ENCODE measurements at regions not wholly inside any gene's neighbourhood (a gene's known extent, or its start where the extent isn't known, plus 50 kb on each side); places are given as distances from the start of the nearest gene placed in this dataset.
"Not testable (repeated sequence)": the region's sequence is repeated elsewhere in the genome, so short reads cannot be mapped to it uniquely, and the experiment has no call there.

DNA sequence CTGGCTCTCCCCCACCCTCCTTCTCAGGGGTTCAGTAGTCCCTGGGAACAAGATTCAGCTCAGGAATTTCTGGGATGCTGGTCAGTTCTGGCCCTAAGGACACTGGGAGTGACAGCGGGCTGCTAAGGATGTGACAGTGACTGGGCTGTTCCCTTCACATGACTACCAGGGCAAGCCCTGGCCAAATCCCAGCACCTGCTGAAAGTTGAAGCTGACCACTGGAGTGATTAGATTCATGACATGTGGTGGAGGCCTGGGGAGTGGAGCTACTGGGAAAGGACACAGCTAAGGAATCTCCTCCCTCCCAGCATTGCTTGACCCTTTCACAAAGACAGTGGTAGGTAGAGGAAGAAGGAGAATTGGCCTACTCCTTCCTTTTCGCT, 204.9 kb downstream of the DAD1 start:
- DNase-seq = no peak

GRCh38 chr14:22383515-22384166, 205.4 kb downstream of the DAD1 start:
- DNase-seq = peak; percentile 26

DNA sequence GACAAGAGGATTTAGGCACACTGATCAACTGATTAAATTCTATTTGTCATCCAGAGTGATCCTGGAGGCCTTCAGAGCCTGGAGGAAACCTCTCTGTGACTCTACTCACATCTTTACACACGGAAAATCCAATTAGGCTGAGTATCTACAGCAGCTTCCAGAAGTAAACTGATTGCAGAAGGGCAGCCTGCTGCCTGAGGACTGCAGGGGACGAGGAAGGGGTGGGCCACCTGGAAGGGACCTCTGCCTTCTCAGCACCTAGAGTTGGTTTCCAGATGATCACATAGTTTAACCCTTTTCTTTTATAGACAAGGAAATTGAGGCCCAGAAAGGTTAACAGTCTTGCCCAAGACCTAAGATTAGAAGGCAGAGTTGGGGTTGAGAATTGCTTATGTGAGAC, 206.1 kb downstream of the DAD1 start:
- no peak for DNase-seq

DNA sequence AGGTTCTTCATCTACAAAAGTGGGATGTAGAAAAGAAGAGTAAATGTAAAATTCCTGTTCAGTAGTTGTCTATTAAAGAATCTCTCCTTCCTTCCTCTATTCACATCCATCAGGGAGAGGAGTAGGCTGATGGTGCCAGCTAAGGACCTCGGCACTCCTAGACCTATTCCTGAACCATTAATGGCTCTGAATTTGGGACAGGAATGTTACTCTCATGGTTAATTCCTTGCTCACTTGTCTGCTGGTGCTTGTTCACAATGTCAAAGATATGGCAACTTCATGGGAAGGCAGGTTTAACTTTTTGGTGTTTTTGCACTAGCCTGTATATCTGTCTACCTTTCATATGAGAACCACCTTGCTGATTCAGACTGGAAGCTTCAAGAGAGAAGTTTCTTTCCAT, 206.6 kb downstream of the DAD1 start:
- no peak for DNase-seq

DNA sequence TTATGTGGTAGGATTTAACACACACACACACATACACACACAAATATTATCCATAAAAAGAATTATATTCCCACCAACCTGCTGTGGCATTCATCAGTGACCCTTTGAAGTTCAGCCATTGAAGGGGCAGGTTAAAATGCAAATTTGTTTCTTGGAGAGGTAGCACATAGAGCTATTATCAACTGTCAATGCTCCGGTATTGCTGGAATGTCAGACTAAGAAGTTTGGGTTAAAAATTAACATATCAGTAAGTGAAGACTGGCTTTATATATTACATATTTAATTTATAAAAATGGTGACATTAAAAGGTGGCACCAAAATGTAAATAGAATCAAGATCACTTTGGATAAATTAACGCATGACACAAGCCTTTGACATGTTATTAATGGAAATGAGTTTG, 207.3 kb downstream of the DAD1 start:
- no peak for DNase-seq

- no peak for DNase-seq
Measured at GRCh38 chr14:22381408-22381760, 207.6 kb downstream of the DAD1 start.

DNA sequence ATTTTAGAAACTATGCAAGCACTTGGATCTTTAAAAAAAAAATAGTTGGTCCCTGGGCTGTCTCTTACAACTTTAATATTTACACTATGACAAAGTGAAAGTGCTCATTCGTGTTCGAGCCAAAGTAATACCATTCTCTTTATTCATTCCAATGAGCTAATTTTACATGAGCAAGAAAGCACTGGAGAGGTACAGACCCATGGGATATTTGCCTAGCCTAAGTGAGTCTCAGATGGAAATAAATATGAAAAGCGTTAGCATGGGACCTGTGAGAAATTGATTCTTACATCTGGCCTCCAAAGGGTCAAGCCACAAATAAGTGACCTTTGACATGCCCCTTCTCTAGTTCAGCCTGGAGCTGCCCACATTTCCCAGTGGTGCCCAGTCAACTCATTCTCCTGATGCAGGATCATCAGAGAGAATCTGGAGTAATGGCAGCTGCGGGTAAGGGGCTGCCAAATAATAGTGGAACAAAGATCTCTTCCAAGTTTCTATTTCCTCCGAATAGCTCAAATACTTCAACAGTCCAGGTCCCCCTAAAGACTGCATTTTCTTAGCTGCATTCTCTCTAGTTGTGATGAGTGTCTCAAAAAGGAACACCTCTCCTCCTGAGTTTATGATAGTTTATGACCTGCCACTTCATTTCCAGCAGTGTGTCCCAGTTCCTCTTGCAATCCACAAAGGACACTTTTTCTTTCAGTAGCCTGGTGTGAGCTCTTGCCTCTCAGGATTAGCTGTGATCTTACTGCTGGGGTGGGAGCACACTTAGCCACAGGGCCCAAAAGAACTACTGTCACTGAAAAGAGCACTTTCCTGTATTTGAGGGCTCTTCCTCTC, 208.2 kb downstream of the DAD1 start:
- DNase-seq = no peak

DNA sequence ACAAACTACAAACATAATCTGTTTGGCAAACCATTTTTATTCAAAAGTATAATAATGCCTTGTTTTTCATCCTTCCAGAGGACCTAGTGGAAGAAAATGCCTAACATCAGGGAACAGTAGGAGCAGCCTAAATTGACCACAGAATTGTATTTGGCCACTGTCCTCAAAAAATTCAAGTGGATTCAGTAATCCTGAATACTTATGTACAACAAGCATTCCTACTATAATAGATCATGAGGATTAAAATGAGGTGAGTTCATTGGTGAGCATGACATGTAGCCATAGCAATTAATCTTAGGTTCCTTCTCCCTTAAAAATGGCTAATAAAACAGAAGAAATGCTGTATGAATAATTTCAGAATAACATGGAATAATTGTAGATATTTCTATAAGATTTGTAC, 209.3 kb downstream of the DAD1 start:
- DNase-seq = no peak

DNA sequence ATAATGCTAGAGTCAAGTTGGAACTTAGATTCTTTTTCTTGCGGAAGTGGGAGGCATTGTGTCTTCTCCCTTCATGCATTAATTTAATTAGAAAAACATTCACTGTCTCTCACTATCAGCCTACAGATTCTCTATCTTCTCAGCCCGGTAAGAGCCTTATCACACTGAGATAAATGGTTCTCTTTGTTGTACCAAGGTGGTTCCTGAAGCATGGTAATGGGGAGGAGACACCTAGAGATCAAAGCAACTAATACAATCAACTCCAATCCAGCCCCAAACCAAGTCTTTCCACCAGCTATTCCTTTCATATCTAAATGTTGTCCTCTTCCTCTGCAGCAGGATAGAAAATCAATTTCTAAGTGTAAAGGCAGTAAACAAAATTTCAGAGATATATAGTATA, 210.8 kb downstream of the DAD1 start:
- DNase-seq = no peak

- DNase-seq = peak; percentile 22
Measured at GRCh38 chr14:22375321-22375930, 213.6 kb downstream of the DAD1 start.

- no peak for DNase-seq
Measured at GRCh38 chr14:22370084-22370847, 218.8 kb downstream of the DAD1 start.

- no peak for DNase-seq
Measured at GRCh38 chr14:22358726-22359125, 230.3 kb downstream of the DAD1 start.

GRCh38 chr14:22349281-22349680, 239.7 kb downstream of the DAD1 start:
- not testable (repeated sequence) for DNase-seq

DNA sequence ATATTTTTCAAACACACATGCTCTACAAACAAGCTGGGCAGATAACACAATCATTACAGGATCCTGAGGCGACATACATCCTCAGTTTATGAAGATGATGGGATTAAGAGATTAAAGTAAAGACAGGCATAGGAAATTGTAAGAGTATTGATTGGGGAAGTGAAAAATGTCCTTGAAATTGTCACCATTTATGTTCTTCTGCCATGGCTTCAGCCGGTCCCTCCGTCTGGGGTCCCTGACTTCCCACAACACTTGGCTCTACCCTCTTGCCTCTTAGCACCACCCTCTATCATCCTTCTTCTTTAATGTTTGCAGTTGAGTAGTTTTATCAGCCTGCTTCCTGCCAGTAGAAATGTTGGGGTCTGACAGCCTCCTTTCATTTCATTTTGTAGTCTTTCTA, 244.4 kb downstream of the DAD1 start:
- no peak for DNase-seq

DNA sequence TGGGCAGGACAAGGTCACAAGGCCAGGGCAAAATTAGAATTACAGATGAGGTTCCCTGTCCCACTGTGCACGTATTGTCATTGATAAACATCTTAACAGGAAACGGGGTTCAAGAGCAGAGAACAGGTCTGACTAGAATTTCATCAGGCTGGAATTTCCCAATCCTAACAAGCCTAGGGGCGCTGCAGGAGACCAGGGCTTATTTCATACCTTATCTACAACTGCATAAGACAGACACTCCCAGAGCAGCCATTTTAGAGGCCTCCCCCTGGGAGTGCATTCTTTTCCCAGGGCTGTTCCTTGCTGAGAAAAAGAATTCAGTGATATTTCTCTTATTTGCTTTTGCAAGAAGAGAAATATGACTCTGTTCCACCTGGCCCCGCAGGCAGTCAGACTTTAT, 244.8 kb downstream of the DAD1 start:
- not testable (repeated sequence) for DNase-seq

DNA sequence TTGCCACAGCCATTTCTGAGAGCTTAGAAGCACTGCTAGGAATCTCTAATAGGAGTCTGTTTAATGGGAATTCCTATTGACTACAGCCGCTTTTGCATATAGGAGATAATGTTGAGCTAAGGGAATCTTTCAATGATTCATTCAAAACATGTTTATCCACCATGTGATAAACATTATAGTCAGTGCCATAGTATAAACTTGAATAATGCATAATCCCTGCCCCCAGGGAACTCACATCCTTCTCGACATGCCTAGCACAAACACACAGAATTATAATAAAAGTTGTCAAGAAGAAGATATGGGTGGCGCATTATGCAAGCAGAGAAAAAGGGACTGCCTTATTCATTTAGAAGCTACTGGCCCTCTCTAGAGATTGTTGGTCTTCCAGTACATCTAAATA, 248.0 kb downstream of the DAD1 start:
- DNase-seq = no peak

GRCh38 chr14:22338917-22339715, 249.9 kb downstream of the DAD1 start:
- no peak for DNase-seq

GRCh38 chr14:22338381-22338780, 250.6 kb downstream of the DAD1 start:
- no peak for DNase-seq

DNA sequence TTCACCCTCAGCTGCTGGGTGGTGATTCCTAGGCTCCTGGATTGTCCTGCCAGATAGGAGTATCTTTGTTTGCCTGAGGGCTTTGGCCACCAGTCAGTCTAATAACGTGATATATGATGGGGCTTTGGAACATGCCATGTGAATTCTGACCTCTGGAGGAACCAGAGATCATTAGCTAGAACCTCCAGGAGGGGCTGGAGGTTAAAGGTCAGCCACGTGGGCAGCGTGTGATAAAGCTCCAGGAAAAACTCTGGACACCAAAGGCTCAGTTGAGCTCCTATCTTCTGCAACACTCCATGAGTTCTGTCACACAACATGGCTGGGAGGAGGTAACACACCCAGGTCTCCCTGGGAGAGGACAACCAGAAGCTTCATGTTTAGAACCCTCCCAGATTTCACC, 251.1 kb downstream of the DAD1 start:
- DNase-seq = no peak

DNA sequence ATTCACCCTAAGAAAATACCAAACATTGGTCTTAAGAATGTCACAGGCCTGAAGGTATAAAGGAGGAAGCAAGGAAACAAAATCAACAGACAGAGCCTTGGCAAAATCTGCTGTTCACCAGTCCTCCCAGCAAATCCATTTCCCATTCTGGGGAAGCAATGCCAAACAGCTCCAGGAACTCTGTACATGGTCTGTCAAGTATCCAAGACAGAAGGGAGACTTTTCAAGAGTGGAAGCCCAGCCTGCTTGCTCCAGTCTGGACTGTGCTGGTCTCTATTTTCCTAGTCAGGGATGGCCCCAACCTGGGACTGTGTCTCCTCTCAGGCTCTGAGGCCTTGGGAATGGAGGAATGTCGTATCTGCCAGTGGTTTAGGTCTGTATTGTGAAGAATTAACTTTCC, 251.5 kb downstream of the DAD1 start:
- DNase-seq = no peak

- DNase-seq = no peak
Measured at GRCh38 chr14:22336031-22336430, 253.0 kb downstream of the DAD1 start.

DNA sequence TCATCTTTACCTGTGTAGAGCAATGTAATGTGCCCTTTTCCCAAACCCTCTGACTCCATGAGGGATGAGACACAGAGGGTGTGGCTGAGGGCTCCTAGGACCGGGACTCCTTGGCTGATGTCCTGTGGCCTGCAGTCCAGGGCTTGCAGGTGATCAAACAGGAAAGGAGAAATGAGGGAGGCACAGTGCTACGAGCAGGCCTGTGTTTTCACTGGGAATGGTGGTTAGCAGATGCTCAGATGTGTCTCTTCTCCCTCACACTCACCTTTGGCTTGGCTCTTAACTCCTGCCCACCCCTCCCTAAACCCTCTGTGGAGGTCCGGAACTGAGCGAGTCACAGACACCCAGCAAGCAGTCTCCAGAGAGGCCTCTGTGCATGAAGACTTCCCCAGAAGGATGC, 254.4 kb downstream of the DAD1 start:
- DNase-seq = no peak

- no peak for DNase-seq
Measured at GRCh38 chr14:22334275-22334577, 254.8 kb downstream of the DAD1 start.

Data from CD4-positive, alpha-beta T cell treated with Interleukin-10 for 1 hour (primary cell).